ENCODE measurements at regions not wholly inside any gene's neighbourhood (a gene's known extent, or its start where the extent isn't known, plus 50 kb on each side); places are given as distances from the start of the nearest gene placed in this dataset.

GRCh38 chr10:93175490-93175889 lies 101.8 kb downstream of the CYP26A1 start:
- TF ChIP-seq, protein P1, sequence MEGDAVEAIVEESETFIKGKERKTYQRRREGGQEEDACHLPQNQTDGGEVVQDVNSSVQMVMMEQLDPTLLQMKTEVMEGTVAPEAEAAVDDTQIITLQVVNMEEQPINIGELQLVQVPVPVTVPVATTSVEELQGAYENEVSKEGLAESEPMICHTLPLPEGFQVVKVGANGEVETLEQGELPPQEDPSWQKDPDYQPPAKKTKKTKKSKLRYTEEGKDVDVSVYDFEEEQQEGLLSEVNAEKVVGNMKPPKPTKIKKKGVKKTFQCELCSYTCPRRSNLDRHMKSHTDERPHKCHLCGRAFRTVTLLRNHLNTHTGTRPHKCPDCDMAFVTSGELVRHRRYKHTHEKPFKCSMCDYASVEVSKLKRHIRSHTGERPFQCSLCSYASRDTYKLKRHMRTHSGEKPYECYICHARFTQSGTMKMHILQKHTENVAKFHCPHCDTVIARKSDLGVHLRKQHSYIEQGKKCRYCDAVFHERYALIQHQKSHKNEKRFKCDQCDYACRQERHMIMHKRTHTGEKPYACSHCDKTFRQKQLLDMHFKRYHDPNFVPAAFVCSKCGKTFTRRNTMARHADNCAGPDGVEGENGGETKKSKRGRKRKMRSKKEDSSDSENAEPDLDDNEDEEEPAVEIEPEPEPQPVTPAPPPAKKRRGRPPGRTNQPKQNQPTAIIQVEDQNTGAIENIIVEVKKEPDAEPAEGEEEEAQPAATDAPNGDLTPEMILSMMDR (IDR thresholded peaks at IDR 0.05), result no peak
- TF ChIP-seq POLR2AphosphoS5 (IDR thresholded peaks at IDR 0.05), result no peak
- TF ChIP-seq POLR2A (IDR thresholded peaks at IDR 0.05), result no peak
- no peak for TF ChIP-seq EP300 (IDR thresholded peaks at IDR 0.05)

Measured in sigmoid colon (tissue), 4 donors.